Stimulated activated CD4-positive, alpha-beta T cell treated with anti-CD3 and anti-CD28 coated beads, TNF-alpha, amount 100 ng/mL, for 48 hours (primary cell): ENCODE measurements at regions not wholly inside any gene's neighbourhood (a gene's known extent, or its start where the extent isn't known, plus 50 kb on each side); places are given as distances from the start of the nearest gene placed in this dataset.
"Not testable (repeated sequence)": the region's sequence is repeated elsewhere in the genome, so short reads cannot be mapped to it uniquely, and the experiment has no call there.

Experiments
- DNase-seq, 3 donors: peaks; one replicate each; pipeline ENCODE4 v3.0.0-alpha.2; 2020; ENCODE audit warnings: low read depth in 3 of 3

- DNase-seq = no peak
Measured at GRCh38 chr11:80284946-80285785, 844.3 kb upstream of the TENM4 start.

- no peak for DNase-seq
Measured at GRCh38 chr11:80282643-80283042, 841.8 kb upstream of the TENM4 start.

GRCh38 chr11:80281194-80281593, 840.4 kb upstream of the TENM4 start:
- DNase-seq = no peak

GRCh38 chr11:80280737-80281136, 839.9 kb upstream of the TENM4 start:
- DNase-seq = no peak

- DNase-seq = no peak
Measured at GRCh38 chr11:80261776-80262175, 820.9 kb upstream of the TENM4 start.

GRCh38 chr11:80257319-80258015, 816.6 kb upstream of the TENM4 start:
- not testable (repeated sequence) for DNase-seq

GRCh38 chr11:80255021-80255420, 814.2 kb upstream of the TENM4 start:
- DNase-seq = no peak

GRCh38 chr11:80241766-80242165, 800.9 kb upstream of the TENM4 start:
- no peak for DNase-seq

GRCh38 chr11:80240245-80240644, 799.4 kb upstream of the TENM4 start:
- no peak for DNase-seq

- DNase-seq = no peak
Measured at GRCh38 chr11:80239217-80239616, 798.4 kb upstream of the TENM4 start.

GRCh38 chr11:80227915-80228314, 787.1 kb upstream of the TENM4 start:
- no peak for DNase-seq

GRCh38 chr11:80214413-80214812, 773.6 kb upstream of the TENM4 start:
- no peak for DNase-seq

- DNase-seq = no peak
Measured at GRCh38 chr11:80211673-80212072, 770.8 kb upstream of the TENM4 start.

- DNase-seq = no peak
Measured at GRCh38 chr11:80204021-80204420, 763.2 kb upstream of the TENM4 start.

GRCh38 chr11:80196932-80197554, 756.2 kb upstream of the TENM4 start:
- no peak for DNase-seq

GRCh38 chr11:80196041-80196440, 755.2 kb upstream of the TENM4 start:
- DNase-seq = no peak

- no peak for DNase-seq
Measured at GRCh38 chr11:80194625-80195024, 753.8 kb upstream of the TENM4 start.

GRCh38 chr11:80194016-80194415, 753.2 kb upstream of the TENM4 start:
- no peak for DNase-seq

- DNase-seq = no peak
Measured at GRCh38 chr11:80188076-80188627, 747.3 kb upstream of the TENM4 start.

GRCh38 chr11:80186692-80187091, 745.9 kb upstream of the TENM4 start:
- DNase-seq = no peak

GRCh38 chr11:80182901-80183300, 742.1 kb upstream of the TENM4 start:
- no peak for DNase-seq

GRCh38 chr11:80173371-80174136, 732.7 kb upstream of the TENM4 start:
- no peak for DNase-seq
